ENCODE measurements at regions not wholly inside any gene's neighbourhood (a gene's known extent, or its start where the extent isn't known, plus 50 kb on each side); places are given as distances from the start of the nearest gene placed in this dataset.

GRCh38 chr3:118476885-118477618 lies 557.6 kb downstream of the IGSF11 start:
- TF ChIP-seq, protein P1, sequence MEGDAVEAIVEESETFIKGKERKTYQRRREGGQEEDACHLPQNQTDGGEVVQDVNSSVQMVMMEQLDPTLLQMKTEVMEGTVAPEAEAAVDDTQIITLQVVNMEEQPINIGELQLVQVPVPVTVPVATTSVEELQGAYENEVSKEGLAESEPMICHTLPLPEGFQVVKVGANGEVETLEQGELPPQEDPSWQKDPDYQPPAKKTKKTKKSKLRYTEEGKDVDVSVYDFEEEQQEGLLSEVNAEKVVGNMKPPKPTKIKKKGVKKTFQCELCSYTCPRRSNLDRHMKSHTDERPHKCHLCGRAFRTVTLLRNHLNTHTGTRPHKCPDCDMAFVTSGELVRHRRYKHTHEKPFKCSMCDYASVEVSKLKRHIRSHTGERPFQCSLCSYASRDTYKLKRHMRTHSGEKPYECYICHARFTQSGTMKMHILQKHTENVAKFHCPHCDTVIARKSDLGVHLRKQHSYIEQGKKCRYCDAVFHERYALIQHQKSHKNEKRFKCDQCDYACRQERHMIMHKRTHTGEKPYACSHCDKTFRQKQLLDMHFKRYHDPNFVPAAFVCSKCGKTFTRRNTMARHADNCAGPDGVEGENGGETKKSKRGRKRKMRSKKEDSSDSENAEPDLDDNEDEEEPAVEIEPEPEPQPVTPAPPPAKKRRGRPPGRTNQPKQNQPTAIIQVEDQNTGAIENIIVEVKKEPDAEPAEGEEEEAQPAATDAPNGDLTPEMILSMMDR (IDR thresholded peaks at IDR 0.05), result no peak
- TF ChIP-seq, protein P2, sequence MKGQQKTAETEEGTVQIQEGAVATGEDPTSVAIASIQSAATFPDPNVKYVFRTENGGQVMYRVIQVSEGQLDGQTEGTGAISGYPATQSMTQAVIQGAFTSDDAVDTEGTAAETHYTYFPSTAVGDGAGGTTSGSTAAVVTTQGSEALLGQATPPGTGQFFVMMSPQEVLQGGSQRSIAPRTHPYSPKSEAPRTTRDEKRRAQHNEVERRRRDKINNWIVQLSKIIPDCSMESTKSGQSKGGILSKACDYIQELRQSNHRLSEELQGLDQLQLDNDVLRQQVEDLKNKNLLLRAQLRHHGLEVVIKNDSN (IDR thresholded peaks at IDR 0.05; ENCODE audit: borderline replicate concordance, low read depth), result no peak
- TF ChIP-seq RFX5 (IDR thresholded peaks at IDR 0.05; ENCODE audit: low read length) (no peak), EP300 (IDR thresholded peaks at IDR 0.05; ENCODE audit: borderline replicate concordance in 1 of 2, low read depth in 1 of 2, low read length in 1 of 2) (no peak), TEAD4 (IDR thresholded peaks at IDR 0.05; ENCODE audit: borderline replicate concordance, insufficient read depth) (no peak), JUND (IDR thresholded peaks at IDR 0.05) (no peak), POLR2AphosphoS5 (IDR thresholded peaks at IDR 0.05; ENCODE audit: low read depth, low read length) (no peak), FOXJ3 (CRISPR knock-in tag; IDR thresholded peaks at IDR 0.05) (no peak), FOSL2 (IDR thresholded peaks at IDR 0.05; ENCODE audit: borderline replicate concordance, low read depth) (no peak), SMC3 (IDR thresholded peaks at IDR 0.05; ENCODE audit: low read depth, low read length) (no peak), TAF1 (IDR thresholded peaks at IDR 0.05; ENCODE audit: borderline replicate concordance, low read depth, low read length) (no peak)
- TF ChIP-seq, protein P3, sequence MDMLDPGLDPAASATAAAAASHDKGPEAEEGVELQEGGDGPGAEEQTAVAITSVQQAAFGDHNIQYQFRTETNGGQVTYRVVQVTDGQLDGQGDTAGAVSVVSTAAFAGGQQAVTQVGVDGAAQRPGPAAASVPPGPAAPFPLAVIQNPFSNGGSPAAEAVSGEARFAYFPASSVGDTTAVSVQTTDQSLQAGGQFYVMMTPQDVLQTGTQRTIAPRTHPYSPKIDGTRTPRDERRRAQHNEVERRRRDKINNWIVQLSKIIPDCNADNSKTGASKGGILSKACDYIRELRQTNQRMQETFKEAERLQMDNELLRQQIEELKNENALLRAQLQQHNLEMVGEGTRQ (IDR thresholded peaks at IDR 0.05; ENCODE audit: borderline replicate concordance, low read depth, low read length), result no peak
